Activated naive CD8-positive, alpha-beta T cell treated with anti-CD3 and anti-CD28 coated beads, Interleukin-2, amount 50 U/mL, for 24 hours (primary cell): ENCODE measurements at regions not wholly inside any gene's neighbourhood (a gene's known extent, or its start where the extent isn't known, plus 50 kb on each side); places are given as distances from the start of the nearest gene placed in this dataset.

Source experiments
- ATAC-seq: fragments of 150-1000 bp; cut with Tn5 transposase; one replicate; pipeline ENCODE4 v1.10.0; 2021
- DNase-seq: peaks from one replicate; pipeline ENCODE4 v3.0.0; 2021
- H3K27ac Mint-ChIP-seq: one replicate; pipeline ENCODE4 v1.8.0; 2021; ENCODE audit warnings: mild to moderate bottlenecking, mixed read lengths
- H3K27me3 Mint-ChIP-seq: one replicate; pipeline ENCODE4 v1.8.0; 2021; ENCODE audit warnings: mixed read lengths
- H3K36me3 Mint-ChIP-seq: one replicate; pipeline ENCODE4 v1.8.0; 2021; ENCODE audit warnings: low read depth, mixed read lengths
- H3K4me1 Mint-ChIP-seq: one replicate; pipeline ENCODE4 v1.8.0; 2021; ENCODE audit warnings: mixed read lengths
- H3K4me3 Mint-ChIP-seq: one replicate; pipeline ENCODE4 v1.8.0; 2021; ENCODE audit warnings: mild to moderate bottlenecking, moderate library complexity, mixed read lengths
- H3K9me3 Mint-ChIP-seq: one replicate; pipeline ENCODE4 v1.8.0; 2021; ENCODE audit warnings: mixed read lengths

DNA sequence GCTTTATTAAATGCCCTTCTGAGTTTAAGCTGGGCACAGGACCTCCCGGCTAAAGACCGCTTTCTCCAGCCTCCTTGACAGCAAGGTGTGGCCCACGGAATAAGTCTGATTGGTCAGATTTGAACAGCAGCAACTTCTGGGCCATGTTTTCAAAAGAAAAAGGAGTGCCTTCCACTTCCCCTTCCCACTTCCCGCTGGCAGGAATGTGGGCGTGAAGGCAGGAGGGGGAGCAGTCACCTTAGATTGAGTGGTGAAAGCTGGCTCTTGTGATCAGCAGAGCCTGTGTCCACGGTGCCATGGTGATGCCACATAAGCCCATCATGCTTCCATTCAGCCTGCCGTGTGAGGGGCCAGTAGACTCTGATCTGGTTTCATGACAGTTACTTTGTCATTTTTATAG lies 136.6 kb upstream of the GLI2 start:
- DNase-seq (no peak), ATAC-seq (no peak)
- Mint-ChIP-seq H3K36me3 (no peaks in the 10 kb centered on the region), H3K27ac (no peak overlapping the region), H3K4me3 (no peak overlapping the region), H3K9me3 (no peaks in the 10 kb centered on the region), H3K27me3 (no peaks in the 10 kb centered on the region), H3K4me1 (no peaks in the 10 kb centered on the region)

DNA sequence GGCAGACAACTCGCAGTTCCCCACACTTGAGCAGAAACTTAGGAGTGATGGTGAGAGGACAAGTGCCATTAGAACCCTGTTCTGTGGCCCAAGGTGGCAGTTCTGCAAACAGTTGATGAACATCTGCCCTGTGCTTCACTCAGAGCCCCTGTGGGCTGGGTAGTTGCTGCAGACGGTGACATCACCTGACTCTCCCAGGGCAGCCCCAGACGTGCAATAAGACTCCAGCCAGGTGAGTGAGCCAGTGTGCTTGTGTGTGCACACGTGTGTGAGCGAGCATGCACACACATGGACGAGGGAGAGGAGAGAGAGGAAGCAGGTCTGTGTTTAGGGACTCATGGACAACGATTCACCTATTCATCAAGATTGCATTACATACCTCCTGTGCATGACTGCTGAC lies 136.0 kb upstream of the GLI2 start:
- H3K4me3 Mint-ChIP-seq: no peak overlapping the region
- H3K9me3 Mint-ChIP-seq: no peaks in the 10 kb centered on the region
- ATAC-seq (no peak), DNase-seq (no peak)
- no peaks in the 10 kb centered on the region for H3K36me3 Mint-ChIP-seq
- no peaks in the 10 kb centered on the region for H3K27me3 Mint-ChIP-seq
- no peak overlapping the region for H3K27ac Mint-ChIP-seq
- H3K4me1 Mint-ChIP-seq: no peaks in the 10 kb centered on the region

DNA sequence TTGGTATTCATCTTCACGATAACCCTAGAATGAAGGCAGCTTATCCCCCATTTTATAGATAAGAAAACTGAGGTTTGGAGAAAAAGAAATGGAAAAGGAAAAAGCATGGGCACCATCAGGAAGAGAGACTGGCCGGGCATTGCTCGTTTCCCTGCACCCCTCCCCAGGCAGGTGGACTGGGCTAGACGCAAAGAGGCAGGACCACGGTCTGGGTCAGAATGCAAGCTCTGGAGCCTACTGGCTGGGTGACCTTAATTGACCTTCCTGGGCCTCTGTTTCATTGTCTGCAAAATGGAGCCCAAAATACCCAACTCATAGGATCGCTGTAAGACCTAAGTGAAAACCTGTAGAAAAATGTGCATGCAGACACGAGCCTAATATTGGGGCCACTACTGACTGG lies 135.3 kb upstream of the GLI2 start:
- Mint-ChIP-seq H3K27ac (no peak overlapping the region), H3K36me3 (no peaks in the 10 kb centered on the region), H3K4me1 (no peaks in the 10 kb centered on the region), H3K9me3 (no peaks in the 10 kb centered on the region), H3K27me3 (no peaks in the 10 kb centered on the region), H3K4me3 (no peak overlapping the region)
- DNase-seq: no peak
- no peak for ATAC-seq

DNA sequence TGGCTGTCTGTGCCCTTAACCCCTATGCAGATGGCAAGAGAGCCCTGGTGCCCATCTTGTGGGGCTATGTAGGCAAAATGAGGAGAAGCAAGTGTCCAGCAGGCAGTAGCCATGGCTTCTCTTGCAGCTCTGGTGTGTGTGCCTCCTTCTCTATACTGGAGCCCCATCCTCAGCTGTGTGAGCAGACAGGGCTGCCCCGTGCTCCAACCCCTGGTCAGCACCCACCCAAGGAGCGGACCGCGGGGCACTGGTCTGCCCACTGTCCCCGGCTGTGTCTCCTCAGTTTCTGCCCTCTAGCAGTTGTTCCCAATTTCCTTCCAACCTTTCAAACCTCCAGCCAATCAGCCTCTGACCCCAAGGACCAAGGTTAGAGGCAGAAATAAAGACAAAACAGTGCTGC lies 134.9 kb upstream of the GLI2 start:
- Mint-ChIP-seq H3K36me3 (no peaks in the 10 kb centered on the region), H3K9me3 (no peaks in the 10 kb centered on the region), H3K4me3 (no peak overlapping the region), H3K27me3 (no peaks in the 10 kb centered on the region), H3K4me1 (no peaks in the 10 kb centered on the region), H3K27ac (no peak overlapping the region)
- DNase-seq (no peak), ATAC-seq (no peak)

DNA sequence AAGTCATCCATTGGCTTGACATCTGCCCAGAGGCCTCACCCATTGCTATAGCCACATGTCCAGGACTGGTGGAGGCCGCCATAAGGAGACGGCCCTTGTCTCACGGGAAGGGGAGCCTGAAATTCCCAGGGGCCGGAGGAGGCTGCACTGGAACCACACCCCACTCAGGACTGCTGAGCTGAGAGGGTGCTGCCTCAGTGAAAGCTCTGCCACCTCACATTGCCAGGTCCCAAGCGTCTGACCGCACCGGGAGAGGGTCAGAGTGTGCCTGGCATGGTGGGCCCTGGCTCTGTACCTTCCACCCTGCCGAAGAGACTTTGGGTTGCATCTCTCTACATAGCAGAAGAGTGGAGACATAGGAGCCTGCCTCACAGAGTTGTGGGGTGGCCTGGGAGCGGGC lies 134.1 kb upstream of the GLI2 start:
- H3K4me3 Mint-ChIP-seq: no peak overlapping the region
- no peaks in the 10 kb centered on the region for H3K9me3 Mint-ChIP-seq
- no peak for ATAC-seq
- H3K27ac Mint-ChIP-seq: no peak overlapping the region
- H3K27me3 Mint-ChIP-seq: no peaks in the 10 kb centered on the region
- no peaks in the 10 kb centered on the region for H3K36me3 Mint-ChIP-seq
- DNase-seq: no peak
- H3K4me1 Mint-ChIP-seq: no peaks in the 10 kb centered on the region

DNA sequence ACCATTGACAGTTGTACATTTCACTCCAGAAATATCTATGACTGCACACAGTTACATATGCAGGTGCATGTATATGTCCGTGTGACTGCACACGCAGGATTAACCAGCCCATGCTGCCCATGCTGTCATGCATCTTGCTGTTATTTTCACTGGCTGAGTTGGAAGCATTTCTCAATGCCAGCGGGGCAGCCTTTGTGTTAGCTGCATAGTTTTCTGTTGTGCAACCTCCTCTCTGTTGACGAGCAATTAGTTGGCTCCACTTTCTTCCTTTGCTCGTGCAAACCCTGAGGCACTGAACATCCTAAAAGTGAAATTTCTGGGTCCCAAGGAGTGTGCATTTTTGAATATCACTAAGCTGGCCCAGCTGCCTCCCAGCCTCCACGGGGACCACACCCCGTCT lies 133.4 kb upstream of the GLI2 start:
- no peaks in the 10 kb centered on the region for H3K9me3 Mint-ChIP-seq
- peaks cover 6% of the 10 kb centered on the region for H3K27me3 Mint-ChIP-seq
- DNase-seq: no peak
- H3K36me3 Mint-ChIP-seq: no peaks in the 10 kb centered on the region
- no peak overlapping the region for H3K4me3 Mint-ChIP-seq
- H3K4me1 Mint-ChIP-seq: no peaks in the 10 kb centered on the region
- H3K27ac Mint-ChIP-seq: no peak overlapping the region
- ATAC-seq: no peak

DNA sequence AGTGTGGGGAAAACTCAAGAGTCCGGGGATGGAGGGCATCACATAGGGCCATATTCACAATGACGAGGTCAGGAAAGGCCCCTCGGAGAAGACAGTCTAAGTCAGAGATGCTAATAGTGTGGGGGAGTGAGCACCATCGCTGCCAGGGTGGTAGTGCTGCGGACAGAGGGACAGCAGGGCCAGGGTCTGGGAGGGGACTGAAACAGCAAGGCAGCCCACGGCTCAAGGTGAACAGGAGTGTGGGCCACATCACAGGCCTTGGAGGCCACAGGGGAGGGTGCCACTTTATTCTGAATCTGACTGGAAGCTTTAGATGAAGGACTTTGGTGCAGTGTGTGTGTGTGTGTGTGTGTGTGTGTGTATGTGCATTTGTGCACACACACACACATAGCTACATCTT lies 130.9 kb upstream of the GLI2 start:
- no peaks in the 10 kb centered on the region for H3K4me1 Mint-ChIP-seq
- H3K9me3 Mint-ChIP-seq: no peaks in the 10 kb centered on the region
- no peaks in the 10 kb centered on the region for H3K36me3 Mint-ChIP-seq
- peaks cover 6% of the 10 kb centered on the region for H3K27me3 Mint-ChIP-seq
- no peak overlapping the region for H3K4me3 Mint-ChIP-seq
- H3K27ac Mint-ChIP-seq: no peak overlapping the region
- ATAC-seq (no peak), DNase-seq (no peak)

DNA sequence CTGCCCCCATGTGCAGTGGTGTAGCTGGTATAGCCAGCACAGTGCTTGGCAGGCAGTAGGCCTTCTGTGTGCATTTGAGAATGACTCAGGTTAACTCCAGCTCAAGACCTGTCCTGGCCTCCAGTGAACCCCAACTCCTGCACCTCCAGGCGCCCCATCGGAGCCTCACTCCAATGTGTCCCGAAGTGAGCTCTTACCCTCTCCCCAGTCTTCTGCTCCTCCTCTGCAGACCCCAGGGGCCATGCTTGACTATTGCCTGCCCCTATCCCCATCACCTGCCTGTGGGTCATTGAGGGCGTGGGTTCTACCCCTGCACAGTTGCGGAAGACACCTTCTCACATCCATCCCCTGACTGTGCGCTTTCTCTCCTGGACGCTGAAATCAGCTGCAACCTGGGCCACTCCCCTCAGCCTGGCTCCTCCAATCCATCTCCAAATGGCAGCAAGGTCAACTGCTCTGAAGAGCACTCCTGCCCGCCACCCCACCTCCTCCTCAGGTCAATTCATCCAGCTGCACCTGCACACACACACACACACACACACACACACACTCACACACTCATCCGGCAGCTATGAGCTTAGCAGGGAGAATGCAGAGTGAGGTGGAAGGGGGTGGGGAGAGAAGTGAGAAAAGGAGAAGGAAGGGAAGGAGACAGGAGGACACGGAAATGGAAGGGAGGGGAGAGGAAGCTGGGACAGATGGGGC lies 130.3 kb upstream of the GLI2 start:
- no peak for ATAC-seq
- no peak for DNase-seq
- H3K9me3 Mint-ChIP-seq: no peaks in the 10 kb centered on the region
- H3K4me1 Mint-ChIP-seq: no peaks in the 10 kb centered on the region
- H3K36me3 Mint-ChIP-seq: no peaks in the 10 kb centered on the region
- no peak overlapping the region for H3K4me3 Mint-ChIP-seq
- H3K27ac Mint-ChIP-seq: no peak overlapping the region
- H3K27me3 Mint-ChIP-seq: peaks cover 6% of the 10 kb centered on the region

DNA sequence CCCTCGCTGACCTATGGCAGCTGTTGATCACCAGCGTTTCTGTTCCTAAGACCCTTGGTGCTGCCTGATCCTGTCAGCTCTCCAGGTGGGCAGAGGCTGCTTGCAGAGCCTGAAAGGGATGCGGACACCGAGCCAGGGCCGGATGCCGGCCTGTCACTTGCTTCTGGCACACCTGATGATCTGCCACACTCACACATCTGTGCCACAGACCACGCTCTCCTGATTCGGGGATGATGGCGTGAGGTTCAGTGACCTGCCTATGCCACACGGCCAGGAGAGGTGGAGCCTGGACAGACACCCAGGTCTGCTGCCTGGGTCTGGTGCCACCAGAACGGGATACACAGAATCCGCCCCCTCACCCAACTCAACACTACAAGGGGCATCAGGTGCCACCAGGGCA lies 129.4 kb upstream of the GLI2 start:
- ATAC-seq (no peak), DNase-seq (no peak)
- Mint-ChIP-seq H3K4me3 (no peak overlapping the region), H3K36me3 (no peaks in the 10 kb centered on the region), H3K4me1 (no peaks in the 10 kb centered on the region), H3K9me3 (no peaks in the 10 kb centered on the region), H3K27me3 (peaks cover 6% of the 10 kb centered on the region), H3K27ac (no peak overlapping the region)

DNA sequence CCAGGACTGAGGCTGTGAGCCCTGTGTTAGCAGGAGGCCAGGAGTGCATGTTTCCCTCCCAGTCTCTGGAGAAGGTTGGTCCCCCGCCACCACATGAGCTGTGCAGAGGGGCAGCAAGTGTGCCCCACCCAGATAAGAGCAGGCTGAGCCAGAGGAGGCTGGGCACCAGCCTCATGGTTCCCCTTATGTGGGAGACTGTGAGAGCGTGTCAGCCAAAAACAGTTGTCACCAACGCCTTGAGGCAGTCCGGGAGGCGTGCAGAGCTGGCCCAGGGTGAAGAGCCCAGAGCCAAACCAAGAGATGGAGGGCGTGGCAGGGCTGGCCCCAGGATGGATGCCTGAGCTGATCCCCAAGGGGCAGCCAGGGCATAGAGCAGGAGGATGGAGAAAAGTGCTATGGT lies 128.7 kb upstream of the GLI2 start:
- DNase-seq: no peak
- Mint-ChIP-seq H3K9me3 (no peaks in the 10 kb centered on the region), H3K4me1 (no peaks in the 10 kb centered on the region), H3K36me3 (no peaks in the 10 kb centered on the region), H3K27ac (no peak overlapping the region), H3K4me3 (no peak overlapping the region), H3K27me3 (peaks cover 6% of the 10 kb centered on the region)
- no peak for ATAC-seq

DNA sequence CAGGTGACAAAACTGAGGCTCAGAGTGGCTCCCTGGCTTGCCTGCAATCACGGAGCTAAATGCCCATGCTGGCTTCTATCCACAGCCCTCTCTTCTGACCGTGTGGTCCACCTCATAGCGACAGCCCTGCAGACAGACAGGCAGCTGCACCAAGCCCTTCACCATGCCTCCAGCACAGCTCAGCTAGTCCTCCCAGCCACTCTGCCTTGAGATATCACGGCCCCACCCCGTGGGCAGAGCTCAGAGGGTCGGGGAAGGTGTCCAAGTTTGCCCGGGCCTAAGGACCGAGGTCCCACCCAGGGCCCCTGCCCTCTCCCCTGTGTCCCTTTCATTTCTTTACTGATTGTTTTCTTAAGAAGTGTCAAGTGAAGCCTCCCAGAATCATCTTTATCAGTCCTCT lies 128.2 kb upstream of the GLI2 start:
- H3K4me1 Mint-ChIP-seq: no peaks in the 10 kb centered on the region
- H3K36me3 Mint-ChIP-seq: no peaks in the 10 kb centered on the region
- H3K4me3 Mint-ChIP-seq: no peak overlapping the region
- no peaks in the 10 kb centered on the region for H3K9me3 Mint-ChIP-seq
- no peak for DNase-seq
- no peak for ATAC-seq
- peaks cover 10% of the 10 kb centered on the region for H3K27me3 Mint-ChIP-seq
- no peak overlapping the region for H3K27ac Mint-ChIP-seq

DNA sequence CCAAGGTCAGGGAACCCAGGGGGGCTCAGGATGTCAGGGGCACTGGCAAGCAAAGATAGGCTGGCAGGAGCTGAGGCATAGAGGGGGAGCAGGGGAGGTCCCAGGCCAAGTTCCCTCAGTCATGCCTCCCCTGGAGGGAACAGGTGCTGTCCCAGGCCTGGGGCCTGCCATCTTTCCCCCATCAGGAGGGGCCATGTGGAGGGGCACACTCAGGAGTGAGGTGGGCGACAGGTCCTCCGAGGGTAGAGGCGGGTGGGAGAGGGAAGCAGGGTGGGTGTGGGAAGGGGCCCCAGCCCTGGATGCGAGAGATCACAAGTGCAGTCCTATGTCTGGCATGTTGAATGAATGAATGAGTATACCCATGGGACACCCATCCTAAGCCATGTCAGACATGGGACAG lies 127.7 kb upstream of the GLI2 start:
- Mint-ChIP-seq H3K27me3 (peaks cover 10% of the 10 kb centered on the region), H3K4me1 (no peaks in the 10 kb centered on the region), H3K9me3 (no peaks in the 10 kb centered on the region), H3K36me3 (no peaks in the 10 kb centered on the region), H3K4me3 (no peak overlapping the region), H3K27ac (no peak overlapping the region)
- DNase-seq: no peak
- no peak for ATAC-seq

DNA sequence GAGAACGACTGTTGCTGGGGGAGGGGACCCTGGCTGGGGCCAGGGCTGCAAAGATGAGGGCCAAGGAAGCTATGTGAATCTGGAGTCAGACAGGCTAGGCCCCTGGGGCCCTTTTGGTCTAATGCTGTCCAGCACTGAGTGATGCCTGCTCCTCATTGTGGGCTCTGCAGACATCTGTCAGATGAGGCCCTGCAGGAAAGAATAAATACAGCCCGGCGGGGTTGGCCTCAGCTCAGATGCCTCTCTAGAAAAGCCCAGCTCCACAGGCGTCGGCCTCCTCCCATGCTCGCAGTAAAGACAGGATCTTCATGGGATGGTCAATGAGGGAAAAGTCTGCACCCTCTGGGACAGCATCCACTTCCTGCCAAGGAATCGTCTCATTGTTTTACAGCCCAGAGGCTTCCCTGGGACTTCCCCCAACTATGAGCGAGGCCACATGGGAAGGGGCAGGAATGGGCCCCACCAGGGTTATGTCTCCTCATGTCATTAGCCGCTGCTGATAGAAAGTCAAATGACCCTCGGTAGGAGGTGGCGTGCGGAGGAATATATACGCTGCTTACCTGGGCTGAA lies 125.8 kb upstream of the GLI2 start:
- Mint-ChIP-seq H3K4me1 (no peaks in the 10 kb centered on the region), H3K27ac (no peak overlapping the region), H3K4me3 (no peak overlapping the region), H3K36me3 (no peaks in the 10 kb centered on the region), H3K27me3 (peaks cover 13% of the 10 kb centered on the region), H3K9me3 (no peaks in the 10 kb centered on the region)
- DNase-seq (no peak), ATAC-seq (no peak)

DNA sequence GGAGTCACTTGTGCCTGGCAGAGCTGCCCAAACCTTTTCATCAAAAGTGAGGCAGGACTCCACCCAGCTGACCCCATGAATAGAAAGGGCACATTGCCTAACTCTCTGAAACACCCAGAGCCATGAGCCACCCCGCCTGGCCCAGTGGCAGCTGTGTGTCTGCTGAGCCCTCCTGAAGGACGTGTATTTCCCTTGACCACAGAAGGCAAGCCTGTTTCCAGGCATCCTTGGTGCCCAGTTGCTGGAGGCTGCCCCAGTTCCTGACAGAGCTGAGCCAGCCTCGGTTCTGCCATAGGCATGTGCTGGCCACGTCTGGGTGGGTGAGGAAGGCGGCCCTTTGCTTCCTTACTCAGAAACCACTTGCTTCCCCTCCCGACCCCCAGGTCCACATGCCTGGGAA lies 124.7 kb upstream of the GLI2 start:
- Mint-ChIP-seq H3K4me3 (no peak overlapping the region), H3K4me1 (no peaks in the 10 kb centered on the region), H3K36me3 (no peaks in the 10 kb centered on the region), H3K27ac (no peak overlapping the region), H3K9me3 (no peaks in the 10 kb centered on the region), H3K27me3 (peaks cover 13% of the 10 kb centered on the region)
- no peak for ATAC-seq
- no peak for DNase-seq

DNA sequence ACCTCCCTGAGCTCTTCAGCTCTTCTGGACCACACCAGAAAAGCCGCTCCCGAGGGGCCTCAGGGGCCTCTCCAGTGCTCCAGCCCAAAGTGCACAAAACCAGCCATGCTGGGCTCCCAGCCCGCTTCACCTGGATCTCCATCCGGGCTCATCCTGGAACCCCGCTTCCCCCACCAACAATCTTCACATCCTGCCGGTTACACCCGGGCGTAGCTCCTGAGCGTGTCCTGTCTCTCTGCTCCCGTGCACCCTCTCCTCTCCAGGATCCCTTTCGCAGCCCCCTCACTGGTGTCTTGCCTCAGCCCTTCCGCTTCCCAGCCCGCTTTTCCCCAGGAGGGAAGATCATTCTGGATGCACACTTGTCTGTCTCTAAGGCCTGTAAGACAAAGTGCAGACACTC lies 123.7 kb upstream of the GLI2 start:
- no peak for DNase-seq
- Mint-ChIP-seq H3K27ac (no peak overlapping the region), H3K4me1 (no peaks in the 10 kb centered on the region), H3K9me3 (no peaks in the 10 kb centered on the region), H3K4me3 (no peak overlapping the region), H3K27me3 (peaks cover 9% of the 10 kb centered on the region), H3K36me3 (no peaks in the 10 kb centered on the region)
- no peak for ATAC-seq

DNA sequence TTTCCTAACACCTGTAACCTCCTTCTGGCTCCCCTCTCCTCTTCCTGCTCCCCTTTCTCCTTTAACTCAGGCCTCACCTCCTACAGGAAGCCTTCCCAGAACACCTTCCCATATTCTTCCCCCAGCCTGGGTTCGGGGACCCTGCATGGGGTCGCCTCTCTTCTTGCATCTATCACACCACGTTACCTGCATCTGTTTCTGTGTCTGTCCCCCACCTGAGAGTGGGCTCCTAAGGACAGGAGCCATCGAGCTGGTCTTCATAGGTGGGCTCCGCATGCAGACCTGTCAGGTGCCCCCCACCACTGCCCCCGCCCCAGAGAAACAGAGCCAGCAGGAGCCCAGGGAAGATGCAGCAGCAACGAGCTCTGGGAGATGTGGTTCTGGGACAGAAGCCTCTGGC lies 123.2 kb upstream of the GLI2 start:
- no peaks in the 10 kb centered on the region for H3K9me3 Mint-ChIP-seq
- peaks cover 7% of the 10 kb centered on the region for H3K27me3 Mint-ChIP-seq
- DNase-seq (no peak), ATAC-seq (no peak)
- H3K36me3 Mint-ChIP-seq: no peaks in the 10 kb centered on the region
- H3K27ac Mint-ChIP-seq: no peak overlapping the region
- H3K4me3 Mint-ChIP-seq: no peak overlapping the region
- no peaks in the 10 kb centered on the region for H3K4me1 Mint-ChIP-seq
